Uterus (tissue), 3 donors: ENCODE measurements at regions not wholly inside any gene's neighbourhood (a gene's known extent, or its start where the extent isn't known, plus 50 kb on each side); places are given as distances from the start of the nearest gene placed in this dataset.

Experiments
- DNase-seq, 2 donors: peaks; one replicate each; pipeline ENCODE4 v3.0.0-alpha.2; 2019 to 2020
- H3K27ac ChIP-seq, 2 donors: fragments of 200-600 bp; sonication (generic); 1 replicate in 1 of 2; 2 replicates in 1 of 2; pipeline ENCODE4 v1.5.1; 2016 to 2018
- H3K27me3 ChIP-seq, 2 donors: fragments of 200-600 bp; sonication (generic); one replicate each; pipeline ENCODE4 v1.5.1; 2018 to 2019; ENCODE audit warnings: control low read depth in 1 of 2
- H3K36me3 ChIP-seq, 2 donors: fragments of 200-600 bp; sonication (generic); one replicate each; pipeline ENCODE4 v1.5.1; 2019; ENCODE audit warnings: control low read depth in 1 of 2
- H3K4me1 ChIP-seq, 2 donors: fragments of 200-600 bp; sonication (generic); one replicate each; pipeline ENCODE4 v1.5.1; 2018 to 2019; ENCODE audit warnings: control low read depth in 1 of 2
- H3K4me3 ChIP-seq, 2 donors: fragments of 200-600 bp; sonication (generic); 1 replicate in 1 of 2; 2 replicates in 1 of 2; pipeline ENCODE4 v1.5.1; 2018 to 2019; ENCODE audit warnings: mild to moderate bottlenecking in 1 of 2
- H3K9me3 ChIP-seq, 2 donors: fragments of 200-600 bp; sonication (generic); one replicate each; pipeline ENCODE4 v1.5.1; 2019; ENCODE audit warnings: control low read depth in 1 of 2
- POLR2A ChIP-seq, 2 donors: fragments of 450-650 bp; IDR thresholded peaks; one replicate each; pipeline ENCODE4 v1.6.1; 2016; ENCODE audit warnings: antibody characterized with exemption in 2 of 2, mild to moderate bottlenecking in 1 of 2, moderate library complexity in 1 of 2
- intact Hi-C: fragments of 100-400 bp; cut with DNase I; formaldehyde crosslinking; loops from one replicate; pipeline ENCODE4 v1.15.1; 2023; ENCODE audit warnings: low total_unique reads
- TF ChIP-seq, protein P1 (sequence below), 4 experiments: fragments of 200-600 bp in 2 of 4; fragments of 450-650 bp in 2 of 4; sonication (generic) in 2 of 4; IDR thresholded peaks; one replicate each; pipeline ENCODE4 v1.5.1; 2016 to 2019; ENCODE audit warnings: antibody characterized with exemption in 4 of 4, mild to moderate bottlenecking in 2 of 4, moderate library complexity in 1 of 4
- donor health status: DM: yes; HTN: yes; CAD: no.

DNA sequence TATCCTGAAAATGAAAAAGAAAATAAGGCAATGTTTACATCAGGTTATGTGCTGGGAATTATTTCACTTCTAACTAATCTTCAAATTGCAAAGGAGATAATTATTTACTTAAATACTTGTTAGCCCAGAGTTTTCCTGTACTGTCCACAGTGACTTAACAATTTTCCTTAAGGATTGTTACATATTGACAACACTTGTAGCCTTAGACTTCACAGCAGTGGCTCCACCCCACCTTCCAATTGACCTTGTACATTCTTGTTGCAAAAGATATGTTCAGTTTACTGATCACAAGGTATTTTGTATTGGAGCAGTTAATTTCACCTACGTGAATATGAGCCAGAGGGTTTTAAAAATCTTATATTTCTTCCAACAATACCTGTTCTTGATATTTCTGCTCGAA is 376.9 kb downstream of the CNTN6 start:
- Histone ChIP-seq H3K27ac (no peak overlapping the region), H3K4me1 (no peaks in the 10 kb centered on the region), H3K27me3 (no peaks in the 10 kb centered on the region), H3K9me3 (no peaks in the 10 kb centered on the region), H3K36me3 (no peaks in the 10 kb centered on the region), H3K4me3 (no peak overlapping the region)
- no peak for TF ChIP-seq POLR2A (IDR thresholded peaks at IDR 0.05)
- TF ChIP-seq, protein P1, sequence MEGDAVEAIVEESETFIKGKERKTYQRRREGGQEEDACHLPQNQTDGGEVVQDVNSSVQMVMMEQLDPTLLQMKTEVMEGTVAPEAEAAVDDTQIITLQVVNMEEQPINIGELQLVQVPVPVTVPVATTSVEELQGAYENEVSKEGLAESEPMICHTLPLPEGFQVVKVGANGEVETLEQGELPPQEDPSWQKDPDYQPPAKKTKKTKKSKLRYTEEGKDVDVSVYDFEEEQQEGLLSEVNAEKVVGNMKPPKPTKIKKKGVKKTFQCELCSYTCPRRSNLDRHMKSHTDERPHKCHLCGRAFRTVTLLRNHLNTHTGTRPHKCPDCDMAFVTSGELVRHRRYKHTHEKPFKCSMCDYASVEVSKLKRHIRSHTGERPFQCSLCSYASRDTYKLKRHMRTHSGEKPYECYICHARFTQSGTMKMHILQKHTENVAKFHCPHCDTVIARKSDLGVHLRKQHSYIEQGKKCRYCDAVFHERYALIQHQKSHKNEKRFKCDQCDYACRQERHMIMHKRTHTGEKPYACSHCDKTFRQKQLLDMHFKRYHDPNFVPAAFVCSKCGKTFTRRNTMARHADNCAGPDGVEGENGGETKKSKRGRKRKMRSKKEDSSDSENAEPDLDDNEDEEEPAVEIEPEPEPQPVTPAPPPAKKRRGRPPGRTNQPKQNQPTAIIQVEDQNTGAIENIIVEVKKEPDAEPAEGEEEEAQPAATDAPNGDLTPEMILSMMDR (IDR thresholded peaks at IDR 0.05), result no peak
- DNase-seq, result no peak
- intact Hi-C loops, result no loop called here

DNA sequence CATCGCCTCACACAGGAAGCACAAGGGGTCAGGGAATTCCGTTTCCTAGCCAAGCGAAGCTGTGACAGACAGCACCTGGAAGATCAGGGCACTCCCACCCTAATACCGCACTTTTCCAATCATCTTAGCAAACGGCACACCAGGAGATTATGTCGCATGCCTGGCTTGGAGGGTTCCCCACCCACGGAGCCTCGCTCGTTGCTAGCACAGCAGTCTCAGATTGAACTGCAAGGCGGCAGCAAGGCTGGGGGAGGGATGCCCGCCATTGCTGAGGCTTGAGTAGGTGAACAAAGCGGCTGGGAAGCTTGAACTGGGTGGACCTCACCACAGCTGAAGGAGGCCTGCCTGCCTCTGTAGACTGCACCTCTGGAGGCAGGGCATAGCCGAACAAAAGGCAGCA is 384.8 kb downstream of the CNTN6 start:
- Histone ChIP-seq H3K27ac (no peak overlapping the region), H3K4me1 (no peaks in the 10 kb centered on the region), H3K9me3 (no peaks in the 10 kb centered on the region), H3K4me3 (no peak overlapping the region), H3K27me3 (no peaks in the 10 kb centered on the region), H3K36me3 (no peaks in the 10 kb centered on the region)
- TF ChIP-seq, protein P1 (IDR thresholded peaks at IDR 0.05), result no peak
- no peak for TF ChIP-seq POLR2A (IDR thresholded peaks at IDR 0.05)
- intact Hi-C loops, result no loop called here
- DNase-seq, result no peak

DNA sequence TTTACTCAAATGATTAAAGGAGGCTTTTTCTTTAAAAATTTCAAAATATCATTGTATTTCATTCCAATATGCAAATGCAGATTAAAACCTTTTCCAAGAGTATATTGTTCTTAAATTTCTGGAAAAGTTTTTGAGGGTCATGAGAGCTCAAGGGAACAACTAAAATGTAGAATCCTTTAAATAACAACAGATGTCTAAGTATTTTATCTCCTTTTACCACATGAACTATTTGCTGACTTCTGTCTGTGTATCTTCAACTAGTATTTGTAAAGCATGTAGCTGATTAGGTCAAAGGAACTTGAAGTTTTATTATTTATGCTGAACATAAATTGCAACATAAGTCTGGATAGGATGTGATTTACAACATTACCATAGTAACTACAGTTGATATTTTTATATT is 402.6 kb downstream of the CNTN6 start:
- DNase-seq, result no peak
- no peaks in the 10 kb centered on the region for H3K9me3 ChIP-seq
- intact Hi-C loops, result no loop called here
- no peak overlapping the region for H3K27ac ChIP-seq
- H3K36me3 ChIP-seq, result peaks cover 0 to 3% of the 10 kb centered on the region in 2 donors
- no peak for TF ChIP-seq POLR2A (IDR thresholded peaks at IDR 0.05)
- TF ChIP-seq, protein P1 (IDR thresholded peaks at IDR 0.05), result no peak
- H3K27me3 ChIP-seq, result no peaks in the 10 kb centered on the region
- H3K4me1 ChIP-seq, result no peaks in the 10 kb centered on the region
- no peak overlapping the region for H3K4me3 ChIP-seq

DNA sequence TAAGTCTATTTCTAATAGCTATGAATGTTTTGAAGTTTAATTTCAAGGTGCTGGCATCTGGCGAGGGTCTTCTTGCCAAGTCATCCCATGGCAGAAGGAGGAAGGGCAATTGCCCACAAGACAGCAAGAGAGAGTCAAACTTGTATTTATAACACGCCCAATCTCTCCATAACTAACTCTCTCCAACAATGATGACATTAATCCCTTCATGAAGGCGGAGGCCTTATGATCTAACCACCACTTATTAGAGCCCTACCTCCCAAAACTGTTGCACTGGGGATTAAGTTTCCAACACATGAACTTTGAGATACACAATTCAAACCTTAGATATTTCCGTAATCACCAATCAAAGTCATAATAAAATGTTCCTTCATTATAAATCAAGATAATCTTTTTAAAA is 406.9 kb downstream of the CNTN6 start:
- TF ChIP-seq, protein P1 (IDR thresholded peaks at IDR 0.05), result no peak
- no peak for TF ChIP-seq POLR2A (IDR thresholded peaks at IDR 0.05)
- H3K4me3 ChIP-seq, result no peak overlapping the region
- H3K4me1 ChIP-seq, result no peaks in the 10 kb centered on the region
- no peak for DNase-seq
- intact Hi-C loops, result no loop called here
- H3K36me3 ChIP-seq, result peaks cover 0 to 3% of the 10 kb centered on the region in 2 donors
- no peaks in the 10 kb centered on the region for H3K27me3 ChIP-seq
- no peak overlapping the region for H3K27ac ChIP-seq
- H3K9me3 ChIP-seq, result no peaks in the 10 kb centered on the region

GRCh38 chr3:1501406-1502115 is 408.7 kb downstream of the CNTN6 start:
- Histone ChIP-seq H3K9me3 (no peaks in the 10 kb centered on the region), H3K27ac (no peak overlapping the region), H3K4me1 (no peaks in the 10 kb centered on the region), H3K27me3 (no peaks in the 10 kb centered on the region), H3K4me3 (no peak overlapping the region), H3K36me3 (peaks cover 0 to 3% of the 10 kb centered on the region in 2 donors)
- intact Hi-C loops, result no loop called here
- TF ChIP-seq POLR2A (IDR thresholded peaks at IDR 0.05), result no peak
- TF ChIP-seq, protein P1 (IDR thresholded peaks at IDR 0.05), result no peak
- no peak for DNase-seq
